Stimulated activated CD4-positive, alpha-beta T cell treated with anti-CD3 and anti-CD28 coated beads, Interleukin-4, amount 100 ng/mL, for 1 hour (primary cell): ENCODE measurements at regions not wholly inside any gene's neighbourhood (a gene's known extent, or its start where the extent isn't known, plus 50 kb on each side); places are given as distances from the start of the nearest gene placed in this dataset.

Experiments used
- DNase-seq: peaks from one replicate; pipeline ENCODE4 v3.0.0-alpha.2; 2020

DNA sequence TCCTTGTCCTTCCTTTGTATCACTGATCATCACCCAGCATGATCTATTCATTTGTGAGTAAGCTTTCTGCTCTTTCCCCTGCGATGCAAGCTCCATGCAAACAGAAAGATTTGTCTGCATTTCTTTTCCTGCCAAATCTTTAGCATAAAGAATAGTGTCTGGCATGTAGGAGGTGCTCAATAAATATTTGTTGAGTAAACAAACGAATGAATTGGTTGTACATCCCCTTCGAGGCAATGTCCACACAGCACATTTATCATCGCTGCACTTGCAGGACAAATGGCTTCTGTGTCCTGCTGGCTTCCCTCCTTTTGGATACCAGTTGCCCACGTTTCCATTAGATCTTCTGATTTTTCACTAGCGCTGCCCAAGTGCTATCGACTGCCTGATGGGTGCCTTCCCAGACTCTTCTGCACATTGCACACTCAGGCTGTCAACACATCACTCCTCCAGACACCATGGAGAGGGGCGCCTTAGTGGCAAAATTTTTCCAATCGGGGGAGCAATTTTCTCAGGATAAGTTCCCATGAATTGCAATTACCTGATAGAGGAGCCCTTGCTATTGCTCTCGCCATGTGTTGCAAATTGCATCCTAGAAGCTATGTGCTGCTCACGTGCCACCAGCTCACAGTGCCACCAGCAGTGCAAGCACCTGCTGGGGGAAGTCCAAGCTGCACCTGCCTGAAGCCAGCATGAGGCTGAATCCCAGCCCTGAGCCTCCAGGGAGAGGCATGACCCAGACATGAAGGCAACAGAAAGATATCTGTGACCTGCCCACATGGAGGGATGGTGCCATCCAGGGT, 206.6 kb downstream of the KIF26A start:
- DNase-seq = no peak

DNA sequence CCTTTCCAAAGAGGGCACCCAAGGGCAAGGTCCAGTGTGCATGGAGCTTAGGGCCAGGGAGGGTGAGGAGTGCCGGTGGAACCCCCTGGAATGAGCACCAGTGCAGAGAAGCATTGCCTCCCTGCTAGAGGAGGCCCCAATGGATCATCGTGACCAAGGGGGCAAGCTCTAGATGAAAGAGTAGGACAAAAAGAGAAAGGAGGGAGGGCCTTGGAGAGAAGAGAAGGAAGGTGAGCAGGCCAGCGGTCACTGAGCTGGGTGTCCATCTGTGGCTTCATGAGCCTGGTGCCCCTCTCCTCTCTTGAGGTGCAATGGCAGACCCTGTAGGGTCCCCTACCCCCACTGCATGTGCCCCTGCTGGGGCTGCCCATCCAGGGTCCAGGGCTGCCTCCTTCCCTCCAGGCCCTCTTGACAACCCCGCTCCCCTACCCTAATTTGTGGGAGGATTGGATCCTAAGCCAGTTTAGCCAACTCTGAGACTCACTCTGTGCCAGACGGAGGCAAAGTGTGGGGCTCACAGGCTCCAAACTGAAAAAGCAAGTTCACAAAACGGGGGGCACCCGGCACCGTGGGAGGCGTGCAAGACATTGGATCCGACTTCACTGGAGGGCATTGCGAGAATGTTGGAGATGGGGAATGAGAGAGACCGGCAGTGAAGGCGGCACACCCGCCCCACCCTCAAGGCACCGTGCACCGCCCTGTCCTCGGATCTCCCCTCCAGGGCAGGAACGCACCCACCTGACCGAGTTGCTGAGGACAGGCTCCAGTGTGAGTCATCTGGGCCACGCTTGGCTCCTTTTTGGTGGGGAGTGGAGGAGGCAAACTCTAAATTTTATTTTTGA, 207.5 kb downstream of the KIF26A start:
- DNase-seq = no peak

GRCh38 chr14:104346608-104347007, 208.2 kb downstream of the KIF26A start:
- no peak for DNase-seq

DNA sequence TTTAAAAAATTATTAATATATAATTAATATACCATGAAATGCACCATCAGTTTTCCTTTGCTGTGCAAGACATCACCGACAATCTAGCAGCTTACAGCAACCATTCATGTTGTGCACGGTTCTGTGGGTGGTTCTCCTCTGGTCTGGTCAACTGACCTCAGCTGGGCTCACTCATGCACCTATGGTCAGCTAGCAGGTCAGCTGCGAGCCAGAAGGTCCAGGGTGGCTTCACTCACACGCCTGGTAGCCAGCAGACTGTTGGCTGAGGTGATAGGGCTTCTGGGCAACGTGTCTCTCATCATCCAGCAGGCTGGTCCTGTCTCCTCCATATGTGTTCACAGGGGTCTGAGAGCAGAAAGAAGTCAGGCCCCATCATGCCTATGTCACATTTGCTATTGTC, 210.4 kb downstream of the KIF26A start:
- DNase-seq = no peak

- DNase-seq = no peak
Observed at GRCh38 chr14:104349950-104350349, 211.6 kb downstream of the KIF26A start.

GRCh38 chr14:104350463-104351185, 212.2 kb downstream of the KIF26A start:
- DNase-seq = no peak

DNA sequence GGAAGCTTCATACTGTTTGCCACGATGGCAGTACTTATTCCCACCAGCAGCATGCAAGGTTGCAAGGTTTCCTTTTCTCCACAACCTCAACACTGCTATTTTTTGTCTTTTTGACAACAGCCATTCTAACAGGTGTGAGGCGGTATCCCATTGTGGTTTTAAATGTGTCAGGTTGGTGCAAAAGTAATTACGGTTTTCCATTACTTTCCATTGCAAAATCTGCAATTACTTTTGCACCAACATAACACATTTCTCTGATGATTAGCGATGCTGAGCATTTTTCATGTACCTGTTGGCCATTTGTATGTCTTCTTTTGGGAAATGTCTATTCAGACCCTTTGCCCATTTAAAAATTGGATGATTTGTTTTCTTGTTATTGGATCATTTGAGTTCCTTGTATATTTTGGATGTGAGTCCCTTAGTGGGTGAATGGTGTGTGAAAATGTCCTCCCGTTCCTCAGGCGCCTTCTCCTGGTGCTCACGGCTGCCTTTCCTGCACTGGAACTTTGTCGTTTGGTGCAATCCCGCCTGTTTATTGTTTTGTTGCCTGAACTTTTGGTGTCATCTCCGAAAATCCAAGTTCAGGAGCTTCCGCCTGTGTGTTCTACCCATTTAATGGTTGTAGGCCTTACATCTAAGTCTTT, 213.6 kb downstream of the KIF26A start:
- no peak for DNase-seq

- DNase-seq = no peak
Observed at GRCh38 chr14:104352493-104353220, 214.3 kb downstream of the KIF26A start.

DNA sequence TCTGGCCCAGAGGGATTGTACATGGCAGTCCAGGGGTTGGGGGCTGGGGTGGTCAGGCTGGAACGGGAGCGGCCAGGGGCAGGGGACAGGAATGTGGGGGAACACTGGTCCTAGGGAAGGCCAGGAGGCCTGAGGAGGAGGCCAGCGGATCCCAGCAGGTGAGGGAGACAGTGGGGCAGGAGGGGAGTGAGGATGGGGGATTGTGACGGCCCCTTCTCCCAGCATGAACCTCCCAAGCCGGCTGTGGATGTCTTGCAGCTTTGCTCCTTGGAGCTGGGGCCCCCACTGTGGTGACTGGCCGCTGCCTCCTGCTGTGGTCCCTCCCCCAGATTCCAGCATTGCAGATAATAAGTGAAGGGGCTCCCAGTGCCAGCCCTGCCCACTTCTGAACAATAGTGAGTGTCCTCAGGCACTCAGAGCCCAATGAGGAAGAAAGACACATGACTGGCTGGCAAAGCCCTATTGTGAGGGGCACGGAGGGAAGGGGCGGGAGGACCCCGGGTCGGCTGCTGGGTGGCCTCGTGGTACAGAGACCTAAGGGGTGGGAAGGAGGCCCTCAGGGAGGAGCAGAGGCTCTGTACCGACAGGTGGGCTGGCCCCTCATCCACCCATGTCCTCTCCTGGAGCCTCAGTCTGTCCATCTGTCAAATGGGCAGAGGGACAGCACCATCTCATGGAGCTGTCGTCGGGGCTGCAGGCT, 215.0 kb downstream of the KIF26A start:
- no peak for DNase-seq

DNA sequence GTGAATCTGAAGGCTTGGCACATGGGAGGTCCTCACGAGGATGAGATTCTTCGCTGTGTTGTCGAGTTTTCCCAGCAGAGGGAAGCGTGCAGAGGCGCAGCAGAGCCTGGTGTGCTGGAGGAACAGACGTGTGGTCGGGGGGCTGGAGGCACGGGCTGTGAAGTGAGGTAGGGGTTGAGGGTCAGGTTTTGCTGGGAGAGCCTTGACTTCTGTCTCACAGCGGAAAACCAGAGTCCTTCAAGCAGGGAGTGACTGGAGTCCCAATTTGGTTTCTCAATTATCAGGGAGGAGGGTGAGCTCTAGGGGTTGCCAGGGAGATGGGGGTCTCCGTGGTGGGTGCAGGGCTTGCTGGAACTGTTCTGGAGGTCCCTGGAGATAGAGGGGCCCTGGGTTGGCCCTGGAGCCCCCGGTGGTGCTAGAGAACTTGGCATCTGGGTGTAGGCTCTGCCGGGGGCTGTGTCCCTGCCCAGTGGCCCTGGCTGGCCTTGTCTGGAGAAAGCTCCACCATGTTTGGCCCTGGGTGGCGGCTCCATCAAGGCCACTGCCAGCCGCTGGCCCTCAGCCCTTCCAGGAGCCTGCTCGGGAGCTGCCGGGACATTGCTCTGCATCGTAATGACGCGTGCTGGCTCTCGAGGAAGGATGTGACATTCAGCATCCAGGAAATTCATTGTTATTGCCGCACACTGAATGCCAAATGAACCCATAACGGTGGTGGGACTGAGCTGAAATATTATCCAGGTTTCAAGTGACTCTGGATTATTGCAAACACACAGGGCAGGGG, 215.7 kb downstream of the KIF26A start:
- no peak for DNase-seq

DNA sequence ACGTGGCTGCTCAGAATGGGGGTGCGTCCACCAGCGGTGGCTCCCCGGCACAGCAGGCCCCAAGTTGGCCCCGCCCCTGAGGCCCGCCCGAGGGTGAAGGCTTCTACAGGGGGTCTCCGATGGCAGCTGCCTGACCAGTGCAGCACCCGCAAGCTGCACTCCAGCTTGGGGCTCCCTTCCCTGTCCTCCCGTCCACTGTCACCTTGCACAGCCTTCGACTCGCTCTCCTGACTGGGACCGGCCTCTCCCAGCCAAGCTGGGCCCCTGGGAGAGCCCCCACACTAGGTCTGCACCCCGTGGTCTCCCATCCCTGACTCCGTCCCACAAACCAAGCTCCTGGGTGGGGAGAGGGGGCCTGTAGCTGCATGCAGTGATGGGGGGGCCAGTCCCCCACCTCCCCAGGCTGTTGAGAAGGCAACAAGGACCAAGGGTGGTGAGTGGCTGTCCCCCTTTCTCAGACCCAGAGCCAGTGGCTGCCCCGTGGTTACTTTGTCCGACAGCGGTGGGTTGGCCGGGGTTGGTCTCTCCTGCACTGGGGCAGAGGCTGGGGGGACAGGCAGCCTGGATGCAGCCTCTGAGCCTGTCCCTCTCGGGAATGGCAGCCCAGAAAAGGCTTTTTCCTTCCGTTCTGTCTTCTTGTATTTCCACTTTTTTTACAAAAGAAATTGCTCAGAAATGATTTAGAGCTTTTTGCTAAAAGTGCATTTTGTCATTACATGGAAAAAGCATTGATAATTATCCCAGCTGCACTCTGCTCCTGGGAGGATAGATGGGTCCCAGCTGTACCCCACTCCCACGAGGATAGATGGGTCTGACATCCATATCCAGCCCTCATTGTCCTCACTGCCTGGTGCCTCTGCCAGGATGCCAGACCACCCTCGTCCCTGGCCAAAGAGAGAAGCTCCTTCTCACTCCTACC, 217.0 kb downstream of the KIF26A start:
- no peak for DNase-seq

- no peak for DNase-seq
Observed at GRCh38 chr14:104356020-104356737, 217.8 kb downstream of the KIF26A start.

DNA sequence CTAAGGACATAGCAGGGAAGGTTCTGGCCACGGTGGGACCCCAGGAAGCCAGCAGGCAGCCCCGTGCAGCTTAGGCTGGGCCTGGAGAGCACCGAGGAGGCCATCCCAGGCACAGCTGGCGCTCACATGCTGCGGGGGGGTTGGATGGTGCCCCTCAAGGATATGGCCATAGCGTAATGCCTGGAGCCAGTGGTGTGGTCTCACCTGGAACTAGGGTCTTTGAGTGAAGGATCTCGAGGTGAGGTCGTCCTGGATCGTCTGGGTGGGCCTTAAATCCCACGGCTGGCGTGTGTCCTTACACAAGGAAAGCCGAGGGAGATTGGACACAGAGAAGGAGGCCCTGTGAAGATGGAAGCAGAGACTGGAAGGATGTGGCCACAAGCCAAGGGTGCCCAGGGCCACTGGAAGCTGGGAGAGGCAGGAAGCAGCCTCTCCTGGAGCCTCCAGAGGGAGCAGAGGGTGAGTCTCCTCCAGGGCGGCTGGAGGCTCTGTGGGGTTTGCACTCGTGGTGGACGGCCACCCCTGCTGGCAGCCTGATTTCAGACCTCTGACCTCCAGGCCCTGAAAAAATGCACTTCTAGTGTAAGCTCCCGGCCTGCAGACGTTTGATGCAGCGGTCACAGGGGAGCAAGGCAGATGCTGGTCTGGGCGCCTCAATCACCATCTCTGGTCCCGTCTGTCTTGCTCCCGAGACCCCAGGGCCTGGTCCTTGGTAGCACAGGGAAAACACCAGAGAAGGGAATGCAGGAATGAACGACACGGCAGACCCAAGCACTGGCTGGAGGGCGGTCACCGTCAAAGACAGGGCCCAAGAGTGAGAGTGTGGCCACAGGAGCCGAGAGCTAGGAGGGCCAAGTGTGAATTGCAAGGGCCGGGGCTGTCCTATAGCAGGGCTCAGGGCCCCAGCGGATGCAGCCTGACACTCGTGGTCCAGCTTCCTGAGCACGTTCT, 218.6 kb downstream of the KIF26A start:
- no peak for DNase-seq

- no peak for DNase-seq
Observed at GRCh38 chr14:104357689-104358527, 219.5 kb downstream of the KIF26A start.

DNA sequence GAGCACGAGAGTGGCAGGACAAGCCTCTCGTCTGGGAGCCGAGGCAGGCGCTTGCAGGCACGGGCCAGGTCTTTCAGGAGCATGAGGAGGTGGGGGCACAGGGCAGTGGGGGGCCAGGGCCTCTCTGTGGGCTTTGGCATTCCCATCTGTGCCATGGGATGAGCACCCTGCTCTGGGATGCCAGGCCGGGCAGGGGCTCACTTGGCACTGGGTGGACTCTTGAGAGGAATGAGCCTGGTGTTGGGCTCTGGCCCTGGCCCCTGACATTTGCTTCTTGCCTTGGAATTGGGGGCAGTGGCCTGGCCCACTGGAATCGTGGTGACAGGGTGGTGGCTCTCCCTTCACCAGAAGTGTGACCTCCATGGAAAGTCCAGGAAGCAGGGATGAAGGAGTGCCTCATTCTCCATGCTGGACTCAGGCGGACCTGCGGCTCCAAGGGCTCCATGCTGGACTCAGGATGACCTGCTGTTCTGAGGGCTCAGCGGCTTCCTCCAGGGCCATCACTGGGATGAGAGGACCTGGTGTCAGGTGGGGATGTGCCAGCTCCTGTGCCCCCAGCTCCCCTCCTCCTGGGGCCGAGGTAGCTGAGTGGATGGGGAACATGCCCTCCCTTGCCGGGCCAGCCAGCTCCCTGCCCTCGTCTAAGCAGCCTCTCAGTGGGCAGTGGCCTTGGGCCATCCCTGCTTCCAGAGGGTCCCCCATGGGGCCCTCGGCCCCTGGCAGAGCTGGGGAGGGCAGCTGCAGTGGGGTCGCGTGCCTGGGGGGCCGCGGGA, 220.3 kb downstream of the KIF26A start:
- no peak for DNase-seq
